ENCODE measurements at regions not wholly inside any gene's neighbourhood (a gene's known extent, or its start where the extent isn't known, plus 50 kb on each side); places are given as distances from the start of the nearest gene placed in this dataset.

DNA sequence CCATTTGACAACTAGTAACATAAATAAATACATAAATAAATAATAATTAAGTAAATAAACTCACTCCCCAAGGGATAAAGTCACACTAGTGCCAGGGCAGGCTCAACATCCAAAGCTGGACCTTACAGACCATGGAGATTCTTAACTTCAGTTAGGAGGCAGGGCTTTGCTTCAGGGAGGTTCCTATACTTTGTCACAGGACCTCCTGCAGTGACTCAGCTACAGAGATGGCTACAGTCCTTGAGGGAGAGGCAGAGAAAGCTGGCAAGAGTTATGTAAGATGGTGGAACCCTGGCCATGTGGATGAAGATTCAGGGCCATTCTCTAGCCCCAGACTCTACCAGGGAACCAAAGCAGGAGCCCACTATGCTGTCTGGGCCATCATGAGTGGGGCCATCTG is 74.1 kb upstream of the CADM1 start:
- no peak overlapping the region for H3K4me3 ChIP-seq
- no peaks in the 10 kb centered on the region for H3K27me3 ChIP-seq
- no peaks in the 10 kb centered on the region for H3K9me3 ChIP-seq
- no peak for DNase-seq (ENCODE audit: low spot score in 2 of 2)
- H3K4me1 ChIP-seq, result peaks cover 20% of the 10 kb centered on the region
- TF ChIP-seq POLR2A (IDR thresholded peaks at IDR 0.05), result no peak
- TF ChIP-seq, protein P1, sequence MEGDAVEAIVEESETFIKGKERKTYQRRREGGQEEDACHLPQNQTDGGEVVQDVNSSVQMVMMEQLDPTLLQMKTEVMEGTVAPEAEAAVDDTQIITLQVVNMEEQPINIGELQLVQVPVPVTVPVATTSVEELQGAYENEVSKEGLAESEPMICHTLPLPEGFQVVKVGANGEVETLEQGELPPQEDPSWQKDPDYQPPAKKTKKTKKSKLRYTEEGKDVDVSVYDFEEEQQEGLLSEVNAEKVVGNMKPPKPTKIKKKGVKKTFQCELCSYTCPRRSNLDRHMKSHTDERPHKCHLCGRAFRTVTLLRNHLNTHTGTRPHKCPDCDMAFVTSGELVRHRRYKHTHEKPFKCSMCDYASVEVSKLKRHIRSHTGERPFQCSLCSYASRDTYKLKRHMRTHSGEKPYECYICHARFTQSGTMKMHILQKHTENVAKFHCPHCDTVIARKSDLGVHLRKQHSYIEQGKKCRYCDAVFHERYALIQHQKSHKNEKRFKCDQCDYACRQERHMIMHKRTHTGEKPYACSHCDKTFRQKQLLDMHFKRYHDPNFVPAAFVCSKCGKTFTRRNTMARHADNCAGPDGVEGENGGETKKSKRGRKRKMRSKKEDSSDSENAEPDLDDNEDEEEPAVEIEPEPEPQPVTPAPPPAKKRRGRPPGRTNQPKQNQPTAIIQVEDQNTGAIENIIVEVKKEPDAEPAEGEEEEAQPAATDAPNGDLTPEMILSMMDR (IDR thresholded peaks at IDR 0.05), result no peak
- TF ChIP-seq POLR2AphosphoS5 (IDR thresholded peaks at IDR 0.05), result no peak
- TF ChIP-seq EP300 (IDR thresholded peaks at IDR 0.05), result no peak
- no peaks in the 10 kb centered on the region for H3K36me3 ChIP-seq
- H3K27ac ChIP-seq, result no peak overlapping the region

DNA sequence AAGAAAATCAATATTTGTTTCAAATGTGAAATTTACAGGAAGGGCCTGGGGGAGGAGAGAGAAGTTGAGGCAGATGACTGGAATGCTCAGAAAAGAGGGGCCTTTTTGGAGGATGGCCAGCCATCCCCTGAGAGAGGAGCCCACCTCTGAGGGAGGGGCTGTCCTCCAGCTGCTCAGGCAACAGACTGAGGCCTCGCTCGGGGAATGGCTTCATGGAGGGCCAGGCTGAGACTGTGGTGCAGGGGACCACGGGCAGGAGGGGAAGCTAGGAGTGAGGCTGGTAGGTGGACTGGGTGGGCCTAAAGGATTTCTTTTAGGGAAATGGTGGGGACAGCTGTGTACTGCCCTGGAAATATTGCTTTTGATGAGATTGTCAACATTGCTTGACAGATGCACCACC is 73.5 kb upstream of the CADM1 start:
- Histone ChIP-seq H3K27ac (no peak overlapping the region), H3K36me3 (no peaks in the 10 kb centered on the region), H3K9me3 (no peaks in the 10 kb centered on the region), H3K27me3 (no peaks in the 10 kb centered on the region), H3K4me1 (peaks cover 20% of the 10 kb centered on the region), H3K4me3 (no peak overlapping the region)
- TF ChIP-seq POLR2A (IDR thresholded peaks at IDR 0.05) (no peak), POLR2AphosphoS5 (IDR thresholded peaks at IDR 0.05) (no peak), EP300 (IDR thresholded peaks at IDR 0.05) (no peak)
- TF ChIP-seq, protein P1 (IDR thresholded peaks at IDR 0.05), result no peak
- 100% methylated on average over 3 of the region's 3 CpGs for WGBS
- no peak for DNase-seq (ENCODE audit: low spot score in 2 of 2)

DNA sequence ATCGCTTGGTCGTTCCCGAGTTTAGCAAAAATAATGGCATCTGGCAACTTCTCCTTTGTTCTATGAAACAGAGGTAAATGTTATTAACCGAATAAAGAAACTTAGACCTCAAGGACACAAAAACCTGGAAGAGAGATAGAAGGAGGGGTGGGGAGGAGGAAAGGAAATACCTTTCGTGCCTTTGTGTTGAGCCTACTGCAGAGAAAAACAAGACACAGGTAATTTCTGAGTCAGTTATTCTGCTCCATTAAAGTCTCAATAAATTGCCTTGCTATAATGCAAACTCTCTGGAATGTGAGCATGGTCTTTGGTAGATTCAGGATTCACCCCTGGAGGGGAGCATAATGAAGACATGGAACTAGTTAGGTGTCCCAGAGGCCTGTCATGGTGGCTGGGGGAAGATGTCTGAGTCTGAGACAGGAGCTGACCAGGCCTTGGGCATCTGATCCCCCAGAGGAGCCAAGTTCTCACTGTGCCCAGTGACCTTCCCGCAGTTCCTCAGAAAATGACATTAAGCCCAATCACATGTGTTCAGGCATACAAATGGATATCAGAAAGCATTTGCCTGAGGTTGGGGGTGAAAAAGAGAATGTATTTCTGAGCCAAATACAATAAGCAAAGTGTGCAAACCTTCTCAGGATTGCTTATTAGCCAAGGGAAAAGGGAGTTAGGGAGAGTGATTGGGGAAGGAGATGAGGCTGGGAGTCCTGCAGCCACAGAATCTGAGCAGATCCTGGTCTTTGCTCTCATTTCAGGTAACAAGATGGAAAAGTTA is 72.6 kb upstream of the CADM1 start:
- Histone ChIP-seq H3K27me3 (no peaks in the 10 kb centered on the region), H3K4me3 (no peak overlapping the region), H3K27ac (no peak overlapping the region), H3K4me1 (peaks cover 14% of the 10 kb centered on the region), H3K9me3 (no peaks in the 10 kb centered on the region), H3K36me3 (no peaks in the 10 kb centered on the region)
- no peak for DNase-seq (ENCODE audit: low spot score in 2 of 2)
- WGBS, result 87% methylated on average over 6 of the region's 6 CpGs
- TF ChIP-seq EP300 (IDR thresholded peaks at IDR 0.05) (no peak), POLR2AphosphoS5 (IDR thresholded peaks at IDR 0.05) (no peak), POLR2A (IDR thresholded peaks at IDR 0.05) (no peak)
- TF ChIP-seq, protein P1 (IDR thresholded peaks at IDR 0.05), result no peak

DNA sequence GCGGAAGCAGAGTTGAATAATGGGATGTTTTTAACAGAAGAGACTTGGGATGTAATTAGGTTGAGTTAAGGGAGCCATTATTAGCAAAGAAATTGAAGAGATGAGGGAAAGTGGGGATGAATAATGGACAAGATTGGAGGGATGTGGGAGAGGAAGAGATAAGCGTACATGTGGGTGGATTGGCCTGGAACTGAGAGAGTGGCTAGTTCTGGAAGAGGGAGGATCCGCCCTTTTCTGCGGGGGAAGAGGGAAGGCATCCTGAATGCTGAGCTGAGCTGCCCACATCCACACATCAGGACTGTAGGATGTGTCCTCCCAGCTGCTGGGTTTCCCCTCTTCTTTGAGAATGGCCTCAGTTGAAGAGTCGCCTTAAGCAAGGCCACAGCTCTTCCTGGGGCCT is 68.3 kb upstream of the CADM1 start:
- no peak for DNase-seq (ENCODE audit: low spot score in 2 of 2)
- H3K9me3 ChIP-seq, result no peaks in the 10 kb centered on the region
- WGBS, result 84% methylated on average over 5 of the region's 5 CpGs
- H3K36me3 ChIP-seq, result no peaks in the 10 kb centered on the region
- TF ChIP-seq POLR2AphosphoS5 (IDR thresholded peaks at IDR 0.05) (no peak), POLR2A (IDR thresholded peaks at IDR 0.05) (no peak), EP300 (IDR thresholded peaks at IDR 0.05) (no peak)
- TF ChIP-seq, protein P1 (IDR thresholded peaks at IDR 0.05), result no peak
- H3K4me1 ChIP-seq, result no peaks in the 10 kb centered on the region
- no peaks in the 10 kb centered on the region for H3K27me3 ChIP-seq
- H3K27ac ChIP-seq, result no peak overlapping the region
- no peak overlapping the region for H3K4me3 ChIP-seq

DNA sequence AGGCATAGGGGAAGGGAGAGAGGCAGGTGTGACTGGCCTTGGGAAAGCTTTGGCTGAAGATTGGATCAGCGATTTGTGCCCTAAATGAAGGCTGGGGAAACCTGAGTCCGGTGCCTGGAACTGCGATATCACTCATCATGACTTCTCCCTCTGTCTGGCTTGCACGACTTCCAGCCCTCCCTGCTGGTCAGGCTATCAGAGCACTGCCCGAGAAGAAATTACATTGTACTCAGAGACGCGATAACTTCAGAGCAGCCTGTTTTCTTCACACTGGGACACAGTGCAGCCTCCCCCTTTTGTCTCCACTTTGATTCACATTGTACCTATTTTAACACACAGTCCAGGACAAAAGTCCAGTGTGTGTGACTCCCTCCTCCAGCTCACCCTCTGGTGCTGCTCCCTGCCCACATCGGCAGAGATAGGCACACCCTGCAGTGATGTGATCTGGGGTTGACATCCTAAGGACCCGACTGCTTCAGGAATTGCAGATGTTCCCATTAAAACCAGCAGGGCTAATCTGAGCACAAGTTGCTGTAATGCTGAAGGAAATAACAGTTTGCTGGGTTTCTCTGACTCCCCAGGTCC is 62.1 kb upstream of the CADM1 start:
- Histone ChIP-seq H3K36me3 (no peaks in the 10 kb centered on the region), H3K4me1 (no peaks in the 10 kb centered on the region), H3K9me3 (no peaks in the 10 kb centered on the region), H3K4me3 (no peak overlapping the region), H3K27ac (no peak overlapping the region), H3K27me3 (no peaks in the 10 kb centered on the region)
- no peak for DNase-seq (ENCODE audit: low spot score in 2 of 2)
- WGBS, result 72% methylated on average over 9 of the region's 9 CpGs
- TF ChIP-seq POLR2A (IDR thresholded peaks at IDR 0.05) (no peak), EP300 (IDR thresholded peaks at IDR 0.05) (no peak), POLR2AphosphoS5 (IDR thresholded peaks at IDR 0.05) (no peak)

Measured in suprapubic skin (tissue), 4 donors.